NCI-H128 (cell line): ENCODE measurements at regions not wholly inside any gene's neighbourhood (a gene's known extent, or its start where the extent isn't known, plus 50 kb on each side); places are given as distances from the start of the nearest gene placed in this dataset.
"Not testable (repeated sequence)": the region's sequence is repeated elsewhere in the genome, so short reads cannot be mapped to it uniquely, and the experiment has no call there.

Experiments
- DNase-seq: peaks from one replicate; lab custom pipeline; 2025; ENCODE audit not compliant: unreplicated experiment; lab: John Stamatoyannopoulos, UW

- no peak for DNase-seq
These were observed 2140.6 kb downstream of the NCAM2 start for GRCh38 chr21:23138797-23139196.

GRCh38 chr21:23152130-23152529 lies 2153.9 kb downstream of the NCAM2 start:
- DNase-seq, result no peak

DNA sequence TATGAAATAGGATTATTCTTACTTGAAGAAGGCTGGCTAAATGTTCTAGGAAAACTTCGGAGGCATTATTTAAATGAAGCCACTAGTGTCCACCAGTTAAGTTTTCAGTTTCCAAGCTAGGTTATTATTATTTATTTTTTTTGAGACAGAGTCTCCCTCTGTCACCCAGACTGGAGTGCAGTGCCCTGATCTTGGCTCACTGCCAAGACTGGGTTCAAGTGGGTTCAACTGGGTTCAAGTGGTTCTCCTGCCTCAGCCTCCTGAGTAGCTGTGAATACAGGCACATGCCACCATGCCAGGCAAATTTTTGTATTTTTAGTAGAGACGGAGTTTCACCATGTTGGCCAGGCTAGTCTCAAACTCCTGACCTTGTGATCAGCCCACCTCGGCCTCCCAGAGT lies 2155.6 kb downstream of the NCAM2 start:
- not testable (repeated sequence) for DNase-seq

GRCh38 chr21:23155281-23155680 lies 2157.1 kb downstream of the NCAM2 start:
- DNase-seq, result no peak

GRCh38 chr21:23160914-23161313 lies 2162.7 kb downstream of the NCAM2 start:
- DNase-seq, result no peak

DNA sequence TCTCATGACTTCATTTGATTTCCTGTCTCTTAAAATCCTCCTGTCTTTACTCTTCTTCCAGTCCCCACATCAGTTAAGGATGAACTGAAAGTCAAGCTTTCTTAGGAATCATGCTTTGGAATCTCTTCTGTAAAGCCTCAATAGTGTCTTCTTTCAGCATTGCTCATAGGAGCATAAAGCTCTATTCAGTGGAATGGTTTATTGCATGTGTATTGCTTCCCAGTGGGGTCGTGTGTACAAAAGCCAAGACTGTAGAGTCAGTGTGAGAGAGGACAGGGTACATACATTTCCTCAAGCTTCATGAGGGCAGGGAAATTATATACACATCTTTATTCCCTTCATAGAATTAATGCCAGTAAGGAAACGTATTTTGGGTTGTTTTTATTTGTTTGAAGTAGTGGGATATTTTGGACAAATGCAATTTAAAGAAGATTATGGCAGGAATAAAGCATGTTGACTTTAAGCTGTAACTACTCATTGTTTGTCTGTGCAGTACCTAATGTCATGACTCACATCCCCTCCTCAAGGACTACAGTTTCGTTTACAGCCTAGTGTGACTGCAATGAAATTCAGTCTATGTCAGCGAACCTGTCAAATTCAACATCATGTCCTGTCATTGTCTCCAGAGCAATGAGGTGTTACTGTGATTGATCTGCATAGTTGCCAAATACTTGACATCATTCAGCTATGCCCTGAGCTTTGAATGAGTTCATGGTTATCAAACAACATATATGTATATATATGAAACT lies 2164.2 kb downstream of the NCAM2 start:
- DNase-seq, result no peak
